Heart left ventricle (tissue), 13 donors: ENCODE measurements at regions not wholly inside any gene's neighbourhood (a gene's known extent, or its start where the extent isn't known, plus 50 kb on each side); places are given as distances from the start of the nearest gene placed in this dataset.

Experiments
- POLR2A ChIP-seq, 2 donors: fragments of 450-650 bp; IDR thresholded peaks; one replicate each; pipeline ENCODE4 v1.6.1; 2017; ENCODE audit warnings: antibody characterized with exemption in 2 of 2, mild to moderate bottlenecking in 2 of 2, moderate library complexity in 2 of 2
- TF ChIP-seq, protein P1 (sequence below), 12 donors: fragments of 200-600 bp; sonication (generic) in 4 of 12; IDR thresholded peaks; one replicate each; pipeline versions ENCODE4 v1.5.0 to v1.8.0; 2018 to 2022; ENCODE audit warnings: antibody characterized with exemption in 12 of 12, mild to moderate bottlenecking in 5 of 12
- donor health status: ischemic (EF 13 %, LVEDD 7.1; RV severe dilation, severe dysfunction).
- donor health status: DM: no; HTN: yes; CAD: no.
- donor health status: DM: no; HTN: no; CAD: no.
- donor health status: ischemic (EF 25% LVEDD 6.9; RV normal size, moderate dysfunction).
- donor health status: ischemic (EF 25% LVEDD 5.7; RV mildly dilated, moderate dysfunction).
- donor health status: ischemic (EF 35%, LVEDD 5.7; RV mildly dilated, moderate dysfunction).
- donor health status: nonischemic (EF 11% LVEDD 7.7; RV severe dilation, severe dysfunction).
- donor health status: DM: yes; HTN: yes; CAD: no.
- donor health status: PGD.
- donor health status: ischemic (EF 29% LVEDD 5.4; RV normal size, mild dysfunction).
- donor health status: nonischemic (EF 23%, LVEDD 6.1; RV moderate dilation, normal function).

GRCh38 chr13:51026016-51026415, 85.1 kb downstream of the C13orf42 start:
- TF ChIP-seq, protein P1, sequence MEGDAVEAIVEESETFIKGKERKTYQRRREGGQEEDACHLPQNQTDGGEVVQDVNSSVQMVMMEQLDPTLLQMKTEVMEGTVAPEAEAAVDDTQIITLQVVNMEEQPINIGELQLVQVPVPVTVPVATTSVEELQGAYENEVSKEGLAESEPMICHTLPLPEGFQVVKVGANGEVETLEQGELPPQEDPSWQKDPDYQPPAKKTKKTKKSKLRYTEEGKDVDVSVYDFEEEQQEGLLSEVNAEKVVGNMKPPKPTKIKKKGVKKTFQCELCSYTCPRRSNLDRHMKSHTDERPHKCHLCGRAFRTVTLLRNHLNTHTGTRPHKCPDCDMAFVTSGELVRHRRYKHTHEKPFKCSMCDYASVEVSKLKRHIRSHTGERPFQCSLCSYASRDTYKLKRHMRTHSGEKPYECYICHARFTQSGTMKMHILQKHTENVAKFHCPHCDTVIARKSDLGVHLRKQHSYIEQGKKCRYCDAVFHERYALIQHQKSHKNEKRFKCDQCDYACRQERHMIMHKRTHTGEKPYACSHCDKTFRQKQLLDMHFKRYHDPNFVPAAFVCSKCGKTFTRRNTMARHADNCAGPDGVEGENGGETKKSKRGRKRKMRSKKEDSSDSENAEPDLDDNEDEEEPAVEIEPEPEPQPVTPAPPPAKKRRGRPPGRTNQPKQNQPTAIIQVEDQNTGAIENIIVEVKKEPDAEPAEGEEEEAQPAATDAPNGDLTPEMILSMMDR (IDR thresholded peaks at IDR 0.05), result no peak
- TF ChIP-seq POLR2A (IDR thresholded peaks at IDR 0.05), result no peak
